SK-N-SH (cell line): ENCODE measurements at regions not wholly inside any gene's neighbourhood (a gene's known extent, or its start where the extent isn't known, plus 50 kb on each side); places are given as distances from the start of the nearest gene placed in this dataset.

Experiments used
- CTCF ChIA-PET: fragments of 300-600, 350-600 bp; formaldehyde crosslinking; extraction: SDS; loops from one replicate; lab custom pipeline; 2021; lab: Yijun Ruan, JAX
- POLR2A ChIA-PET: fragments of 350-600 bp; sonication (Branson Sonifier 250); formaldehyde crosslinking; extraction: SDS; loops from one replicate; lab custom pipeline; 2020; ENCODE audit warnings: antibody characterized with exemption, inconsistent platforms; lab: Yijun Ruan, JAX
- DNase-seq: peaks from one replicate; pipeline ENCODE4 v3.0.0; 2012
- H2AFZ ChIP-seq: fragments of 200-600 bp; sonication (generic); 2 replicates; pipeline ENCODE4 v1.8.1; 2016; ENCODE audit warnings: antibody characterized with exemption, mild to moderate bottlenecking, low read depth
- H3F3A ChIP-seq: fragments of 200-600 bp; sonication (generic); replicated peaks from 2 replicates; pipeline ENCODE3; 2016; ENCODE audit warnings: antibody characterized with exemption, mild to moderate bottlenecking; ENCODE audit not compliant: insufficient read depth
- H3K27ac ChIP-seq, 2 experiments: fragments of 200-500 bp in 1 of 2; fragments of 200-600 bp in 1 of 2; sonication (Bioruptor generic) in 1 of 2; sonication (generic), shearing (Covaris generic) in 1 of 2; 2 replicates each; pipeline versions ENCODE4 v1.5.1 to v1.6.1; 2014 to 2016; ENCODE audit warnings: low read depth in 2 of 2, inconsistent platforms in 1 of 2, low read length in 1 of 2, mild to moderate bottlenecking in 1 of 2, mixed read lengths in 1 of 2
- H3K27me3 ChIP-seq: fragments of 200-600 bp; sonication (generic), shearing (Covaris generic); 2 replicates; pipeline ENCODE4 v1.6.1; 2016; ENCODE audit warnings: mixed run types; ENCODE audit not compliant: insufficient read depth
- H3K36me3 ChIP-seq, 2 experiments: fragments of 200-500 bp in 1 of 2; fragments of 200-600 bp in 1 of 2; sonication (Bioruptor generic) in 1 of 2; sonication (generic) in 1 of 2; replicated peaks in 1 of 2; 2 replicates each; pipeline versions ENCODE3 to v1.5.1; 2014 to 2016; ENCODE audit warnings: low read length in 1 of 2, mild to moderate bottlenecking in 1 of 2; ENCODE audit not compliant: insufficient read depth in 2 of 2, control insufficient read depth in 1 of 2
- H3K4me1 ChIP-seq, 2 experiments: fragments of 200-500 bp in 1 of 2; fragments of 200-600 bp in 1 of 2; sonication (Bioruptor generic) in 1 of 2; sonication (generic), shearing (Covaris generic) in 1 of 2; 2 replicates each; pipeline versions ENCODE4 v1.5.1 to v1.6.1; 2014 to 2016; ENCODE audit warnings: low read depth in 1 of 2, low read length in 1 of 2, mixed run types in 1 of 2; ENCODE audit not compliant: insufficient read depth in 2 of 2, control insufficient read depth in 1 of 2
- H3K4me2 ChIP-seq: fragments of 200-600 bp; sonication (generic), shearing (Covaris generic); 2 replicates; pipeline ENCODE4 v1.6.1; 2017; ENCODE audit warnings: mixed run types
- H3K4me3 ChIP-seq, 2 experiments: fragments of 200-500 bp in 1 of 2; fragments of 200-600 bp in 1 of 2; sonication (Bioruptor generic) in 1 of 2; sonication (generic), shearing (Covaris generic) in 1 of 2; 2 replicates each; pipeline versions ENCODE4 v1.5.1 to v1.8.1; 2014 to 2016; ENCODE audit warnings: low read depth in 2 of 2, inconsistent platforms in 1 of 2, low read length in 1 of 2, mild to moderate bottlenecking in 1 of 2, mixed read lengths in 1 of 2, moderate library complexity in 1 of 2
- H3K79me2 ChIP-seq: fragments of 200-600 bp; sonication (generic); 2 replicates; pipeline ENCODE4 v1.8.1; 2017; ENCODE audit warnings: mild to moderate bottlenecking; ENCODE audit not compliant: insufficient read depth
- H3K9ac ChIP-seq: fragments of 200-600 bp; sonication (generic); 2 replicates; pipeline ENCODE4 v1.6.1; 2017; ENCODE audit warnings: mixed run types
- H3K9me2 ChIP-seq: fragments of 200-600 bp; sonication (generic); 2 replicates; pipeline ENCODE4 v1.6.1; 2017; ENCODE audit warnings: mixed run types
- H3K9me3 ChIP-seq: fragments of 200-600 bp; sonication (generic); 2 replicates; pipeline ENCODE4 v1.6.1; 2017; ENCODE audit warnings: mixed run types, mild to moderate bottlenecking, moderate library complexity
- H4K20me1 ChIP-seq: fragments of 200-600 bp; sonication (generic); 2 replicates; pipeline ENCODE4 v1.6.1; 2017; ENCODE audit warnings: mild to moderate bottlenecking, mixed run types; ENCODE audit not compliant: insufficient read depth
- CHD2 ChIP-seq: fragments of 150-350 bp; IDR thresholded peaks from 2 replicates; pipeline ENCODE4 v1.6.1; 2018; ENCODE audit warnings: low read length; ENCODE audit not compliant: partially characterized antibody
- ELF1 ChIP-seq: IDR thresholded peaks from 2 replicates; pipeline ENCODE4 v1.4.0; 2012
- EP300 ChIP-seq, 2 experiments: IDR thresholded peaks; 2 replicates each; pipeline versions ENCODE4 v1.4.0 to v1.6.1; 2012; ENCODE audit warnings: borderline replicate concordance in 1 of 2, low read depth in 1 of 2, low read length in 1 of 2
- EZH2phosphoT487 ChIP-seq: fragments of 200-600 bp; sonication (generic); IDR thresholded peaks from 2 replicates; pipeline ENCODE4 v1.6.1; 2017; ENCODE audit warnings: low read depth, mixed run types, mild to moderate bottlenecking, antibody characterized with exemption, moderate library complexity, borderline replicate concordance
- NFIC ChIP-seq: IDR thresholded peaks from 2 replicates; pipeline ENCODE4 v1.4.0; 2012; ENCODE audit warnings: borderline replicate concordance
- NRF1 ChIP-seq: IDR thresholded peaks from 2 replicates; pipeline ENCODE4 v1.6.1; 2012; ENCODE audit warnings: low read depth, mild to moderate bottlenecking, low read length
- PBX3 ChIP-seq: IDR thresholded peaks from 2 replicates; pipeline ENCODE4; 2012
- POLR2AphosphoS5 ChIP-seq: IDR thresholded peaks from 2 replicates; pipeline ENCODE4 v1.6.1; 2012; ENCODE audit warnings: low read depth, low read length
- RAD21 ChIP-seq: IDR thresholded peaks from 2 replicates; pipeline ENCODE4 v1.6.1; 2012; ENCODE audit warnings: mild to moderate bottlenecking, low read length
- SMC3 ChIP-seq: IDR thresholded peaks from 2 replicates; pipeline ENCODE4 v1.6.1; 2012; ENCODE audit warnings: low read depth, low read length, improper control_type of control experiment
- USF1 ChIP-seq: IDR thresholded peaks from 2 replicates; pipeline ENCODE4 v1.4.0; 2012; ENCODE audit warnings: low read depth, borderline replicate concordance
- USF2 ChIP-seq: fragments of 150-350 bp; IDR thresholded peaks from 2 replicates; pipeline ENCODE4 v1.6.1; 2017; ENCODE audit warnings: antibody characterized with exemption, low read length, low read depth, borderline replicate concordance
- WGBS: methylation state at CpG from one replicate; pipeline ENCODE4 v1.1.6; 2017; ENCODE audit warnings: low lambda C conversion rate; 5-methylcytosine and 5-hydroxymethylcytosine counted together
- TF ChIP-seq, protein P1 (sequence below): fragments of 200-600 bp; sonication (generic); IDR thresholded peaks from 2 replicates; pipeline ENCODE4 v1.6.1; 2017; ENCODE audit warnings: antibody characterized with exemption, mild to moderate bottlenecking, moderate library complexity
- TF ChIP-seq, protein P2 (sequence below): IDR thresholded peaks from 2 replicates; pipeline ENCODE4 v1.4.0; 2012; ENCODE audit warnings: low read depth, borderline replicate concordance

- CTCF ChIA-PET = interaction anchor here (0.6 to 1.8 kb wide), 8 partner anchors 12 to 147 kb away, joined by 3 to 5 read pairs (median 4); no protein-coding TSS in a partner anchor
These were observed 219.0 kb upstream of the NAV2 start for GRCh38 chr11:19493446-19494213.

GRCh38 chr11:19482319-19483100, 230.1 kb upstream of the NAV2 start:
- TF ChIP-seq EP300 (IDR thresholded peaks at IDR 0.05; ENCODE audit: borderline replicate concordance in 1 of 2, low read depth in 1 of 2, low read length in 1 of 2) (no peak), EZH2phosphoT487 (no peak), ELF1 (no peak), CHD2 (no peak), NFIC (no peak), NRF1 (no peak), POLR2AphosphoS5 (no peak), SMC3 (no peak), USF1 (no peak), USF2 (no peak), PBX3 (no peak)
- TF ChIP-seq, protein P1, sequence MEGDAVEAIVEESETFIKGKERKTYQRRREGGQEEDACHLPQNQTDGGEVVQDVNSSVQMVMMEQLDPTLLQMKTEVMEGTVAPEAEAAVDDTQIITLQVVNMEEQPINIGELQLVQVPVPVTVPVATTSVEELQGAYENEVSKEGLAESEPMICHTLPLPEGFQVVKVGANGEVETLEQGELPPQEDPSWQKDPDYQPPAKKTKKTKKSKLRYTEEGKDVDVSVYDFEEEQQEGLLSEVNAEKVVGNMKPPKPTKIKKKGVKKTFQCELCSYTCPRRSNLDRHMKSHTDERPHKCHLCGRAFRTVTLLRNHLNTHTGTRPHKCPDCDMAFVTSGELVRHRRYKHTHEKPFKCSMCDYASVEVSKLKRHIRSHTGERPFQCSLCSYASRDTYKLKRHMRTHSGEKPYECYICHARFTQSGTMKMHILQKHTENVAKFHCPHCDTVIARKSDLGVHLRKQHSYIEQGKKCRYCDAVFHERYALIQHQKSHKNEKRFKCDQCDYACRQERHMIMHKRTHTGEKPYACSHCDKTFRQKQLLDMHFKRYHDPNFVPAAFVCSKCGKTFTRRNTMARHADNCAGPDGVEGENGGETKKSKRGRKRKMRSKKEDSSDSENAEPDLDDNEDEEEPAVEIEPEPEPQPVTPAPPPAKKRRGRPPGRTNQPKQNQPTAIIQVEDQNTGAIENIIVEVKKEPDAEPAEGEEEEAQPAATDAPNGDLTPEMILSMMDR = no peak
- TF ChIP-seq, protein P2, sequence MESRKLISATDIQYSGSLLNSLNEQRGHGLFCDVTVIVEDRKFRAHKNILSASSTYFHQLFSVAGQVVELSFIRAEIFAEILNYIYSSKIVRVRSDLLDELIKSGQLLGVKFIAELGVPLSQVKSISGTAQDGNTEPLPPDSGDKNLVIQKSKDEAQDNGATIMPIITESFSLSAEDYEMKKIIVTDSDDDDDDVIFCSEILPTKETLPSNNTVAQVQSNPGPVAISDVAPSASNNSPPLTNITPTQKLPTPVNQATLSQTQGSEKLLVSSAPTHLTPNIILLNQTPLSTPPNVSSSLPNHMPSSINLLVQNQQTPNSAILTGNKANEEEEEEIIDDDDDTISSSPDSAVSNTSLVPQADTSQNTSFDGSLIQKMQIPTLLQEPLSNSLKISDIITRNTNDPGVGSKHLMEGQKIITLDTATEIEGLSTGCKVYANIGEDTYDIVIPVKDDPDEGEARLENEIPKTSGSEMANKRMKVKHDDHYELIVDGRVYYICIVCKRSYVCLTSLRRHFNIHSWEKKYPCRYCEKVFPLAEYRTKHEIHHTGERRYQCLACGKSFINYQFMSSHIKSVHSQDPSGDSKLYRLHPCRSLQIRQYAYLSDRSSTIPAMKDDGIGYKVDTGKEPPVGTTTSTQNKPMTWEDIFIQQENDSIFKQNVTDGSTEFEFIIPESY = no peak
- CTCF ChIA-PET = interaction anchor here (1.2 to 1.3 kb wide), 2 partner anchors 11 to 223 kb away, joined by 3 to 5 read pairs; no protein-coding TSS in a partner anchor
- no peak overlapping the region for H2AFZ ChIP-seq
- no peaks in the 10 kb centered on the region for H4K20me1 ChIP-seq
- no peaks in the 10 kb centered on the region for H3K4me1 ChIP-seq
- WGBS = 8% methylated on average over 6 of the region's 6 CpGs
- no peaks in the 10 kb centered on the region for H3F3A ChIP-seq
- no peak overlapping the region for H3K4me3 ChIP-seq
- H3K27ac ChIP-seq = no peak overlapping the region
- no peaks in the 10 kb centered on the region for H3K9me3 ChIP-seq
- H3K36me3 ChIP-seq = no peaks in the 10 kb centered on the region
- DNase-seq = no peak
- peaks cover 30% of the 10 kb centered on the region; the same call in 1 of the 2 replicates for H3K27me3 ChIP-seq
- POLR2A ChIA-PET = no interaction called here
- H3K9me2 ChIP-seq = no peaks in the 10 kb centered on the region
- no peak overlapping the region for H3K9ac ChIP-seq
- H3K79me2 ChIP-seq = no peaks in the 10 kb centered on the region
- H3K4me2 ChIP-seq = no peak overlapping the region

More at GRCh38 chr11:19493446-19494213, 219.0 kb upstream of the NAV2 start:
- H3K4me2 ChIP-seq = no peak overlapping the region
- H3K36me3 ChIP-seq = no peaks in the 10 kb centered on the region
- no peaks in the 10 kb centered on the region for H4K20me1 ChIP-seq
- no peaks in the 10 kb centered on the region for H3K9me2 ChIP-seq
- no peak overlapping the region for H3K27ac ChIP-seq
- POLR2A ChIA-PET = no interaction called here
- DNase-seq = no peak
- H2AFZ ChIP-seq = no peak overlapping the region
- H3K9me3 ChIP-seq = no peaks in the 10 kb centered on the region
- TF ChIP-seq CHD2 = no peak
- peak; percentile 16; the same call in 1 of the 2 replicates for TF ChIP-seq RAD21
- WGBS = 31% methylated on average over 4 of the region's 4 CpGs
- H3K4me3 ChIP-seq = no peak overlapping the region
- no peaks in the 10 kb centered on the region; the same call in 1 of the 2 replicates for H3K27me3 ChIP-seq
- H3K9ac ChIP-seq = no peak overlapping the region
- H3K79me2 ChIP-seq = no peaks in the 10 kb centered on the region
- no peaks in the 10 kb centered on the region; a peak in 1 of 4 replicates for H3K4me1 ChIP-seq
- no peaks in the 10 kb centered on the region for H3F3A ChIP-seq
